GM12892 (cell line): ENCODE measurements at regions not wholly inside any gene's neighbourhood (a gene's known extent, or its start where the extent isn't known, plus 50 kb on each side); places are given as distances from the start of the nearest gene placed in this dataset.

Experiments used
- POLR2A ChIP-seq: IDR thresholded peaks from 2 replicates; pipeline ENCODE4 v1.6.1; 2011; ENCODE audit warnings: low read depth, low read length, control low read depth
- POLR2AphosphoS5 ChIP-seq: IDR thresholded peaks from 2 replicates; pipeline ENCODE4 v1.6.1; 2011; ENCODE audit warnings: low read depth, low read length, control low read depth

DNA sequence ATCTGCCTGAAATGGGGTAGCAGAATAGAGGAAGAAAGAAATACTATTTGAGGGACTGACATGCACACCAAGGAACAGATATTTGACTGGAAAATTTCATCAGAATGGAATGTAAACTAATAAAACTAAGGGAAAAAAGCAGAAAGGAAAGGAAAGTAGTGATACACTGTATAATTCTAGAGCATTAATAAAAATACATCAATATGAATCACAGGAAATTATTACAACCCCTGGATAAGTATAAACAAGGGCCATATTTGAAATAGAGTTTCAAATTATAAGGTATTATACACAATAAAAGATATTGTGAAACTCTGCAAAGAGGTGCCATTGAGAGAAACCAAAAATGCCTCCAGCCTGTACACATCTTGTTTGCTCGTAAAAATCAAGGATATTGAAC, 149.6 kb downstream of the ICOS start:
- no peak for TF ChIP-seq POLR2AphosphoS5
- TF ChIP-seq POLR2A = no peak
